Epithelial cell of proximal tubule (primary cell): ENCODE measurements at regions not wholly inside any gene's neighbourhood (a gene's known extent, or its start where the extent isn't known, plus 50 kb on each side); places are given as distances from the start of the nearest gene placed in this dataset.

Experiments used
- DNase-seq: peaks from one replicate; pipeline ENCODE4 v3.0.0-alpha.2; 2011; ENCODE audit warnings: low read depth
- H3K4me3 ChIP-seq: 2 replicates; pipeline ENCODE4 v1.5.1; 2011; ENCODE audit warnings: low read depth, mild to moderate bottlenecking, low read length
- CTCF ChIP-seq: conservative IDR thresholded peaks from 2 replicates; pipeline ENCODE4 v1.5.1; 2012; ENCODE audit warnings: low read depth, mild to moderate bottlenecking, low read length

- no peak for DNase-seq
- H3K4me3 ChIP-seq, result no peak overlapping the region
- no peak for TF ChIP-seq CTCF
Measured at GRCh38 chr2:118596620-118597019, 250.8 kb downstream of the EN1 start.

- no peak for DNase-seq
- no peak for TF ChIP-seq CTCF
- H3K4me3 ChIP-seq, result no peak overlapping the region
Measured at GRCh38 chr2:118593257-118593656, 254.2 kb downstream of the EN1 start.

- H3K4me3 ChIP-seq, result no peak overlapping the region
- no peak for DNase-seq
- TF ChIP-seq CTCF, result no peak
Measured at GRCh38 chr2:118591223-118591622, 256.2 kb downstream of the EN1 start.

- no peak overlapping the region for H3K4me3 ChIP-seq
- no peak for DNase-seq
- no peak for TF ChIP-seq CTCF
Measured at GRCh38 chr2:118589721-118590120, 257.7 kb downstream of the EN1 start.

- TF ChIP-seq CTCF, result no peak
- H3K4me3 ChIP-seq, result no peak overlapping the region
- DNase-seq, result no peak
Measured at GRCh38 chr2:118588850-118589249, 258.6 kb downstream of the EN1 start.

- no peak for DNase-seq
- TF ChIP-seq CTCF, result no peak
- H3K4me3 ChIP-seq, result no peak overlapping the region
Measured at GRCh38 chr2:118586312-118586711, 261.1 kb downstream of the EN1 start.

GRCh38 chr2:118584877-118585276 lies 262.6 kb downstream of the EN1 start:
- DNase-seq, result no peak
- no peak overlapping the region for H3K4me3 ChIP-seq
- no peak for TF ChIP-seq CTCF
